IPS-18c (cell line): ENCODE measurements at regions not wholly inside any gene's neighbourhood (a gene's known extent, or its start where the extent isn't known, plus 50 kb on each side); places are given as distances from the start of the nearest gene placed in this dataset.

Source experiments
- H3K4me3 ChIP-seq: 2 replicates; pipeline ENCODE4 v1.7.0; 2013; ENCODE audit warnings: low read depth, mild to moderate bottlenecking, low read length, moderate library complexity; ENCODE audit not compliant: insufficient read depth
- H3K9me3 ChIP-seq: one replicate; pipeline ENCODE4 v1.6.1; 2013; ENCODE audit warnings: mild to moderate bottlenecking, low read length, moderate library complexity; ENCODE audit not compliant: control insufficient read depth, insufficient read depth

GRCh38 chr2:5959836-5960820 is 267.9 kb downstream of the SOX11 start:
- H3K4me3 ChIP-seq: no peak overlapping the region
- H3K9me3 ChIP-seq: no peaks in the 10 kb centered on the region

GRCh38 chr2:5967506-5967905 is 275.3 kb downstream of the SOX11 start:
- no peaks in the 10 kb centered on the region for H3K9me3 ChIP-seq
- H3K4me3 ChIP-seq: no peak overlapping the region

- Histone ChIP-seq H3K9me3 (no peaks in the 10 kb centered on the region), H3K4me3 (no peak overlapping the region)
Measured at GRCh38 chr2:5969303-5969702, 277.1 kb downstream of the SOX11 start.

GRCh38 chr2:5970347-5970746 is 278.2 kb downstream of the SOX11 start:
- H3K9me3 ChIP-seq: no peaks in the 10 kb centered on the region
- no peak overlapping the region for H3K4me3 ChIP-seq

GRCh38 chr2:5974477-5974876 is 282.3 kb downstream of the SOX11 start:
- Histone ChIP-seq H3K4me3 (no peak overlapping the region), H3K9me3 (no peaks in the 10 kb centered on the region)

GRCh38 chr2:5975401-5975800 is 283.2 kb downstream of the SOX11 start:
- Histone ChIP-seq H3K9me3 (no peaks in the 10 kb centered on the region), H3K4me3 (no peak overlapping the region)

GRCh38 chr2:5976531-5977065 is 284.4 kb downstream of the SOX11 start:
- Histone ChIP-seq H3K4me3 (no peak overlapping the region), H3K9me3 (no peaks in the 10 kb centered on the region)

GRCh38 chr2:5977477-5977876 is 285.3 kb downstream of the SOX11 start:
- no peaks in the 10 kb centered on the region for H3K9me3 ChIP-seq
- no peak overlapping the region for H3K4me3 ChIP-seq

- Histone ChIP-seq H3K9me3 (no peaks in the 10 kb centered on the region), H3K4me3 (no peak overlapping the region)
Measured at GRCh38 chr2:5978131-5978751, 286.1 kb downstream of the SOX11 start.

- H3K4me3 ChIP-seq: no peak overlapping the region
- no peaks in the 10 kb centered on the region for H3K9me3 ChIP-seq
Measured at GRCh38 chr2:5980450-5981190, 288.4 kb downstream of the SOX11 start.

- Histone ChIP-seq H3K4me3 (no peak overlapping the region; the same call in 1 of the 2 replicates), H3K9me3 (no peaks in the 10 kb centered on the region)
Measured at GRCh38 chr2:5982193-5982902, 290.2 kb downstream of the SOX11 start.

GRCh38 chr2:5982903-5983265 is 290.7 kb downstream of the SOX11 start:
- Histone ChIP-seq H3K4me3 (no peak overlapping the region), H3K9me3 (no peaks in the 10 kb centered on the region)

GRCh38 chr2:5983511-5984272 is 291.5 kb downstream of the SOX11 start:
- Histone ChIP-seq H3K9me3 (no peaks in the 10 kb centered on the region), H3K4me3 (no peak overlapping the region)

- no peaks in the 10 kb centered on the region for H3K9me3 ChIP-seq
- no peak overlapping the region for H3K4me3 ChIP-seq
Measured at GRCh38 chr2:5984273-5984655, 292.1 kb downstream of the SOX11 start.

- no peak overlapping the region for H3K4me3 ChIP-seq
- no peaks in the 10 kb centered on the region for H3K9me3 ChIP-seq
Measured at GRCh38 chr2:5984946-5985345, 292.8 kb downstream of the SOX11 start.

- Histone ChIP-seq H3K9me3 (no peaks in the 10 kb centered on the region), H3K4me3 (no peak overlapping the region)
Measured at GRCh38 chr2:5985536-5986385, 293.6 kb downstream of the SOX11 start.
